Esophagus squamous epithelium (tissue), 5 donors: ENCODE measurements at regions not wholly inside any gene's neighbourhood (a gene's known extent, or its start where the extent isn't known, plus 50 kb on each side); places are given as distances from the start of the nearest gene placed in this dataset.

Source experiments
- DNase-seq: peaks from one replicate; lab custom pipeline; 2025; lab: John Stamatoyannopoulos, UW
- H3K27ac ChIP-seq, 4 donors: fragments of 200-600 bp; sonication (generic); one replicate each; pipeline ENCODE4 v1.5.1; 2016 to 2019; ENCODE audit warnings: mild to moderate bottlenecking in 1 of 4
- H3K27me3 ChIP-seq, 4 donors: fragments of 200-600 bp; sonication (generic); 1 replicate in 3 of 4; 2 replicates in 1 of 4; pipeline versions ENCODE4 v1.5.1 to v1.6.0; 2017 to 2021; ENCODE audit warnings: antibody characterized with exemption in 1 of 4
- H3K36me3 ChIP-seq, 3 donors: fragments of 200-600 bp; sonication (generic); one replicate each; pipeline ENCODE4 v1.5.1; 2016 to 2019
- H3K4me1 ChIP-seq, 3 donors: fragments of 200-600 bp; sonication (generic); one replicate each; pipeline ENCODE4 v1.5.1; 2017 to 2019
- H3K4me3 ChIP-seq, 4 donors: fragments of 200-600 bp; sonication (generic); 1 replicate in 3 of 4; 2 replicates in 1 of 4; pipeline ENCODE4 v1.5.1; 2016 to 2019; ENCODE audit warnings: mild to moderate bottlenecking in 2 of 4, moderate library complexity in 1 of 4
- H3K9me3 ChIP-seq, 3 donors: fragments of 200-600 bp; sonication (generic); one replicate each; pipeline ENCODE4 v1.5.1; 2016 to 2019
- CTCF ChIP-seq, 6 experiments: fragments of 450-650 bp in 4 of 6; fragments of 200-600 bp in 2 of 6; sonication (generic) in 2 of 6; IDR thresholded peaks; one replicate each; pipeline ENCODE4 v1.5.1; 2016 to 2019; ENCODE audit warnings: antibody characterized with exemption in 6 of 6, mild to moderate bottlenecking in 4 of 6, moderate library complexity in 4 of 6
- POLR2A ChIP-seq, 4 donors: fragments of 450-650 bp; IDR thresholded peaks; one replicate each; pipeline ENCODE4 v1.6.1; 2017; ENCODE audit warnings: antibody characterized with exemption in 4 of 4, mild to moderate bottlenecking in 4 of 4, moderate library complexity in 3 of 4
- WGBS, 2 donors: methylation state at CpG; one replicate each; pipeline ENCODE4 v1.1.5; 2018; 5-methylcytosine and 5-hydroxymethylcytosine counted together
- intact Hi-C: fragments of 100-400 bp; cut with DNase I; formaldehyde crosslinking; loops from one replicate; pipeline ENCODE4 v1.15.0; 2022
- donor health status: DM: yes; HTN: yes; CAD: no.

- 72 to 81% methylated on average over 1 of the region's 1 CpG for WGBS, 2 donors
- intact Hi-C loops, result no loop called here
- TF ChIP-seq POLR2A (IDR thresholded peaks at IDR 0.05), result no peak
- no peak for TF ChIP-seq CTCF (IDR thresholded peaks at IDR 0.05)
- no peaks in the 10 kb centered on the region for H3K9me3 ChIP-seq
- no peaks in the 10 kb centered on the region for H3K4me1 ChIP-seq
- H3K4me3 ChIP-seq, result no peak overlapping the region
- no peak overlapping the region for H3K27ac ChIP-seq
- H3K27me3 ChIP-seq, result no peaks in the 10 kb centered on the region
- H3K36me3 ChIP-seq, result no peaks in the 10 kb centered on the region
- DNase-seq, result no peak
Measured at GRCh38 chr6:156627524-156627923, 149.7 kb upstream of the ARID1B start.

- Histone ChIP-seq H3K36me3 (no peaks in the 10 kb centered on the region), H3K27ac (no peak overlapping the region), H3K9me3 (no peaks in the 10 kb centered on the region), H3K27me3 (no peaks in the 10 kb centered on the region), H3K4me3 (no peak overlapping the region), H3K4me1 (peaks cover 0 to 3% (median 0%) of the 10 kb centered on the region in 3 donors)
- TF ChIP-seq POLR2A (IDR thresholded peaks at IDR 0.05), result no peak
- TF ChIP-seq CTCF (IDR thresholded peaks at IDR 0.05), result no peak
- DNase-seq, result no peak
- 70% methylated on average over 3 of the region's 3 CpGs for WGBS, 2 donors
- intact Hi-C loops, result no loop called here
Measured at GRCh38 chr6:156622185-156622584, 155.0 kb upstream of the ARID1B start.

- Histone ChIP-seq H3K9me3 (no peaks in the 10 kb centered on the region), H3K4me1 (peaks cover 0 to 3% (median 0%) of the 10 kb centered on the region in 3 donors), H3K27me3 (no peaks in the 10 kb centered on the region), H3K4me3 (no peak overlapping the region), H3K27ac (no peak overlapping the region), H3K36me3 (no peaks in the 10 kb centered on the region)
- intact Hi-C loops, result no loop called here
- DNase-seq, result no peak
- no peak for TF ChIP-seq CTCF (IDR thresholded peaks at IDR 0.05)
- TF ChIP-seq POLR2A (IDR thresholded peaks at IDR 0.05), result no peak
- 85 to 87% methylated on average over 4 of the region's 4 CpGs for WGBS, 2 donors
Measured at GRCh38 chr6:156620331-156620730, 156.8 kb upstream of the ARID1B start.

GRCh38 chr6:156618600-156619205 lies 158.5 kb upstream of the ARID1B start:
- no peak for DNase-seq
- no peaks in the 10 kb centered on the region for H3K36me3 ChIP-seq
- no peak overlapping the region for H3K4me3 ChIP-seq
- H3K4me1 ChIP-seq, result peaks cover 0 to 3% (median 0%) of the 10 kb centered on the region in 3 donors
- TF ChIP-seq POLR2A (IDR thresholded peaks at IDR 0.05) (no peak), CTCF (IDR thresholded peaks at IDR 0.05) (no peak)
- H3K27ac ChIP-seq, result no peak overlapping the region
- H3K9me3 ChIP-seq, result peaks cover 0 to 4% (median 0%) of the 10 kb centered on the region in 3 donors
- H3K27me3 ChIP-seq, result no peaks in the 10 kb centered on the region
- WGBS, 2 donors, result 75 to 88% methylated on average over 10 to 12 of the region's 12 CpGs
- intact Hi-C loops, result no loop called here

GRCh38 chr6:156617941-156618340 lies 159.2 kb upstream of the ARID1B start:
- intact Hi-C loops, result no loop called here
- WGBS, 2 donors, result 78 to 85% methylated on average over 3 of the region's 3 CpGs
- no peaks in the 10 kb centered on the region for H3K36me3 ChIP-seq
- no peak overlapping the region for H3K27ac ChIP-seq
- peaks cover 0 to 11% (median 0%) of the 10 kb centered on the region in 3 donors for H3K9me3 ChIP-seq
- no peak overlapping the region for H3K4me3 ChIP-seq
- DNase-seq, result no peak
- H3K27me3 ChIP-seq, result no peaks in the 10 kb centered on the region
- TF ChIP-seq CTCF (IDR thresholded peaks at IDR 0.05) (no peak), POLR2A (IDR thresholded peaks at IDR 0.05) (no peak)
- peaks cover 0 to 3% (median 0%) of the 10 kb centered on the region in 3 donors for H3K4me1 ChIP-seq
